ENCODE measurements at regions not wholly inside any gene's neighbourhood (a gene's known extent, or its start where the extent isn't known, plus 50 kb on each side); places are given as distances from the start of the nearest gene placed in this dataset.

GRCh38 chr3:46116996-46117395 is 89.7 kb upstream of the XCR1 start:
- peaks cover 3 to 10% (median 4%) of the 10 kb centered on the region in 3 donors for H3K4me1 ChIP-seq
- intact Hi-C loops (cut with DNase I) = no loop called here
- WGBS, 2 donors = 70 to 82% methylated on average over 4 of the region's 4 CpGs
- no peak for DNase-seq
- H3K27ac ChIP-seq = peak overlapping the region in 3 of 4 donors; percentile 18 to 42 (median 24)
- H3K4me3 ChIP-seq = no peak overlapping the region
- H3K27me3 ChIP-seq = peaks cover 0 to 13% (median 0%) of the 10 kb centered on the region in 4 donors
- H3K36me3 ChIP-seq = no peaks in the 10 kb centered on the region
- H3K9me3 ChIP-seq = no peaks in the 10 kb centered on the region
- TF ChIP-seq, protein P1, sequence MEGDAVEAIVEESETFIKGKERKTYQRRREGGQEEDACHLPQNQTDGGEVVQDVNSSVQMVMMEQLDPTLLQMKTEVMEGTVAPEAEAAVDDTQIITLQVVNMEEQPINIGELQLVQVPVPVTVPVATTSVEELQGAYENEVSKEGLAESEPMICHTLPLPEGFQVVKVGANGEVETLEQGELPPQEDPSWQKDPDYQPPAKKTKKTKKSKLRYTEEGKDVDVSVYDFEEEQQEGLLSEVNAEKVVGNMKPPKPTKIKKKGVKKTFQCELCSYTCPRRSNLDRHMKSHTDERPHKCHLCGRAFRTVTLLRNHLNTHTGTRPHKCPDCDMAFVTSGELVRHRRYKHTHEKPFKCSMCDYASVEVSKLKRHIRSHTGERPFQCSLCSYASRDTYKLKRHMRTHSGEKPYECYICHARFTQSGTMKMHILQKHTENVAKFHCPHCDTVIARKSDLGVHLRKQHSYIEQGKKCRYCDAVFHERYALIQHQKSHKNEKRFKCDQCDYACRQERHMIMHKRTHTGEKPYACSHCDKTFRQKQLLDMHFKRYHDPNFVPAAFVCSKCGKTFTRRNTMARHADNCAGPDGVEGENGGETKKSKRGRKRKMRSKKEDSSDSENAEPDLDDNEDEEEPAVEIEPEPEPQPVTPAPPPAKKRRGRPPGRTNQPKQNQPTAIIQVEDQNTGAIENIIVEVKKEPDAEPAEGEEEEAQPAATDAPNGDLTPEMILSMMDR (IDR thresholded peaks at IDR 0.05) = no peak
- no peak for TF ChIP-seq POLR2A (IDR thresholded peaks at IDR 0.05)

GRCh38 chr3:46114323-46114988 is 87.2 kb upstream of the XCR1 start:
- Histone ChIP-seq H3K9me3 (no peaks in the 10 kb centered on the region), H3K27ac (peak overlapping the region; percentile 17 to 73 (median 57)), H3K36me3 (no peaks in the 10 kb centered on the region), H3K4me1 (peaks cover 3 to 22% (median 12%) of the 10 kb centered on the region in 3 donors), H3K27me3 (peaks cover 0 to 1% (median 0%) of the 10 kb centered on the region in 4 donors), H3K4me3 (no peak overlapping the region)
- intact Hi-C loops (cut with DNase I) = no loop called here
- no peak for TF ChIP-seq POLR2A (IDR thresholded peaks at IDR 0.05)
- TF ChIP-seq, protein P1 (IDR thresholded peaks at IDR 0.05) = no peak
- WGBS, 2 donors = 13 to 25% methylated on average over 1 of the region's 1 CpG
- no peak for DNase-seq

DNA sequence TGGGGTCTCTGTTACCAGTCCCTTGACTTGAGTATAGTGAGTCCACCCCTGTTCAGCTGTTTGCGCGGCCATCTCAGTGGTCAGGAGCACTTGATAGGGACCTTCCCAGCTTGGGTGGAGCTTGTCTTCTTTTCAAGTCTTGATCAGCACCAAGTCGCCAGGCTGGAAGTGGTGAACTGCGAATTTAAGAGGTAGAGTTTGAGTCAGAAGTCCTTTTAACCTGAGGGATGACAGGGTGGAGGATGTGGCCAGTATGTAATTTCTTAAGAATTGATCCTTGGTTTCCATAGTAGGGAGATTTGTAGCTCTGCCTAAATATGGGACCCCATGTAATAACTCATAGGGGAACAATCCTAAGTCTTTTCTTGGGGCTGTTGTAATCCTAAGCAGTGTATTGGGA is 86.3 kb upstream of the XCR1 start:
- no peaks in the 10 kb centered on the region for H3K36me3 ChIP-seq
- TF ChIP-seq POLR2A (IDR thresholded peaks at IDR 0.05) = no peak
- TF ChIP-seq, protein P1 (IDR thresholded peaks at IDR 0.05) = no peak
- DNase-seq = no peak
- intact Hi-C loops (cut with DNase I) = no loop called here
- H3K9me3 ChIP-seq = no peaks in the 10 kb centered on the region
- no peak overlapping the region for H3K4me3 ChIP-seq
- 83 to 94% methylated on average over 2 to 3 of the region's 4 CpGs for WGBS, 2 donors
- peak overlapping the region in 3 of 4 donors; percentile 31 to 73 (median 54) for H3K27ac ChIP-seq
- peaks cover 3 to 31% (median 16%) of the 10 kb centered on the region in 3 donors for H3K4me1 ChIP-seq
- no peaks in the 10 kb centered on the region for H3K27me3 ChIP-seq

DNA sequence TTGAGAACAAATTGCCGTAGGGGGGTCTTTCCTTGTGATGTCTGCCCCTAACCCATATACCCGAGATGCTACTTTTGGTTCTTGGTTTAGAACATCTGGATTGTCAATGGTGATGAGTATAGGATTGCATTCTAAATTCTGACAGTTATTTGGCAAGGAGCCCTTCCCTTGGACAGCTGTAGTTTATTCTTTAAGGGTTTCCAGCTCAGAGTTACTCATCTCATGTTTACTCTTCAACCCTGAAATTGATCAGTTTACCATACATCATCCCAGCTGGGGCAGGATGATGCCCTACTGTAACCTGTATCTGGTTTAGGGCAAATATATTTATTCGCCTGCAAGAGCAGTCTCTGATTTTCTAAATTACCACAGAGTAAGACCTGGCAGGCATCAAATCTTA is 85.7 kb upstream of the XCR1 start:
- H3K27ac ChIP-seq = no peak overlapping the region
- intact Hi-C loops (cut with DNase I) = no loop called here
- H3K36me3 ChIP-seq = no peaks in the 10 kb centered on the region
- 69 to 85% methylated on average over 3 of the region's 3 CpGs for WGBS, 2 donors
- DNase-seq = no peak
- no peak overlapping the region for H3K4me3 ChIP-seq
- H3K9me3 ChIP-seq = no peaks in the 10 kb centered on the region
- peaks cover 3 to 36% (median 16%) of the 10 kb centered on the region in 3 donors for H3K4me1 ChIP-seq
- TF ChIP-seq, protein P1 (IDR thresholded peaks at IDR 0.05) = no peak
- no peak for TF ChIP-seq POLR2A (IDR thresholded peaks at IDR 0.05)
- H3K27me3 ChIP-seq = peaks cover 0 to 2% (median 0%) of the 10 kb centered on the region in 4 donors

DNA sequence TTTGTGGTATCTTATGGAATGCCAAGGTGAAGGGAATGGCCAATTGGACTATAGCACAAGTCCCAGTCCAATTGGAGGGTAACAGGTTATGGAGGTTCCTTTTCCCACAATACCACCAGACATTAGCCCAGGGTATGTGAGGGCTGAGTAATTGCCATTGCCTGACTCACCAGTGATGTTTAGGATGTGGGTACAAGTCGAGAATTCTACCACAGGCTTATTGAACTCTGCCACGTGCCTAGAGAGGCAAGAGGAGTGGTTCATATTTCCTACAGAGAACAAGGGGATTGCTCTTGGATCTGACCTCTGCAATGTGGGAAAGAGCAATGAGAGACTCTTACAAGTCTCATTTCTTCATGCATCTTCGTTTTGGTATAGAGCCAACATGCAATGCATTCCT is 85.0 kb upstream of the XCR1 start:
- no peak for TF ChIP-seq POLR2A (IDR thresholded peaks at IDR 0.05)
- TF ChIP-seq, protein P1 (IDR thresholded peaks at IDR 0.05) = no peak
- no peak for DNase-seq
- Histone ChIP-seq H3K4me3 (no peak overlapping the region), H3K9me3 (no peaks in the 10 kb centered on the region), H3K4me1 (peaks cover 3 to 36% (median 16%) of the 10 kb centered on the region in 3 donors), H3K36me3 (no peaks in the 10 kb centered on the region), H3K27me3 (peaks cover 0 to 9% (median 0%) of the 10 kb centered on the region in 4 donors), H3K27ac (no peak overlapping the region)
- intact Hi-C loops (cut with DNase I) = no loop called here
- 49 to 52% methylated on average over 3 of the region's 3 CpGs for WGBS, 2 donors

Measured in esophagus squamous epithelium (tissue), 5 donors.